HAP-1 (cell line): ENCODE measurements at regions not wholly inside any gene's neighbourhood (a gene's known extent, or its start where the extent isn't known, plus 50 kb on each side); places are given as distances from the start of the nearest gene placed in this dataset.
"Not testable (repeated sequence)": the region's sequence is repeated elsewhere in the genome, so short reads cannot be mapped to it uniquely, and the experiment has no call there.

Source experiments
- DNase-seq, 2 experiments: peaks; one replicate each; pipeline ENCODE4 v3.0.0-alpha.2; 2016 to 2020; ENCODE audit warnings: low spot score in 2 of 2
- H3K27me3 ChIP-seq: fragments of 250-450 bp; sonication (Bioruptor Pico); 2 replicates; pipeline ENCODE4 v1.5.1; 2020; ENCODE audit warnings: low read depth, mild to moderate bottlenecking, moderate library complexity
- H3K36me3 ChIP-seq: fragments of 250-450 bp; sonication (Bioruptor Pico); replicated peaks from 2 replicates; pipeline ENCODE4 v1.5.1; 2020; ENCODE audit warnings: mild to moderate bottlenecking
- H3K4me1 ChIP-seq: fragments of 250-450 bp; sonication (Bioruptor Pico); 2 replicates; pipeline ENCODE4 v1.5.1; 2020; ENCODE audit warnings: mild to moderate bottlenecking
- H3K4me3 ChIP-seq: fragments of 250-450 bp; sonication (Bioruptor Pico); 2 replicates; pipeline ENCODE4 v1.5.1; 2020; ENCODE audit warnings: mild to moderate bottlenecking, moderate library complexity
- H3K9me3 ChIP-seq: fragments of 250-450 bp; sonication (Bioruptor Pico); 2 replicates; pipeline ENCODE4 v1.5.1; 2020; ENCODE audit warnings: mild to moderate bottlenecking, moderate library complexity
- in situ Hi-C: fragments of 300-500 bp; cut with MboI; formaldehyde crosslinking; loops from 3 replicates; pipeline ENCODE4 v1.14.3; 2020; ENCODE audit warnings: low sequenced_read_pairs, inconsistent platforms, mixed read lengths

GRCh38 chr10:30216821-30217220 is 132.3 kb downstream of the MTPAP start:
- no peak for DNase-seq
- H3K9me3 ChIP-seq: no peaks in the 10 kb centered on the region
- H3K27me3 ChIP-seq: no peaks in the 10 kb centered on the region
- H3K36me3 ChIP-seq: no peaks in the 10 kb centered on the region
- no peaks in the 10 kb centered on the region; the same call in 1 of the 2 replicates for H3K4me1 ChIP-seq
- H3K4me3 ChIP-seq: no peak overlapping the region
- in situ Hi-C loops: no loop called here

- Histone ChIP-seq H3K27me3 (no peaks in the 10 kb centered on the region), H3K4me3 (no peak overlapping the region), H3K9me3 (no peaks in the 10 kb centered on the region), H3K4me1 (no peaks in the 10 kb centered on the region; the same call in 1 of the 2 replicates), H3K36me3 (no peaks in the 10 kb centered on the region)
- no peak for DNase-seq
- in situ Hi-C loops: no loop called here
Observed at GRCh38 chr10:30215623-30216022, 133.5 kb downstream of the MTPAP start.

- no peak for DNase-seq
- Histone ChIP-seq H3K27me3 (no peaks in the 10 kb centered on the region), H3K4me3 (no peak overlapping the region), H3K36me3 (no peaks in the 10 kb centered on the region), H3K9me3 (no peaks in the 10 kb centered on the region), H3K4me1 (no peaks in the 10 kb centered on the region; the same call in 1 of the 2 replicates)
- in situ Hi-C loops: no loop called here
Observed at GRCh38 chr10:30215141-30215540, 133.9 kb downstream of the MTPAP start.

GRCh38 chr10:30210296-30210695 is 138.8 kb downstream of the MTPAP start:
- no peak overlapping the region for H3K4me3 ChIP-seq
- no peaks in the 10 kb centered on the region for H3K9me3 ChIP-seq
- in situ Hi-C loops: no loop called here
- no peaks in the 10 kb centered on the region for H3K27me3 ChIP-seq
- DNase-seq: no peak
- H3K4me1 ChIP-seq: no peaks in the 10 kb centered on the region
- no peaks in the 10 kb centered on the region for H3K36me3 ChIP-seq

- no peaks in the 10 kb centered on the region for H3K27me3 ChIP-seq
- no peak for DNase-seq
- in situ Hi-C loops: no loop called here
- no peaks in the 10 kb centered on the region for H3K36me3 ChIP-seq
- H3K9me3 ChIP-seq: no peaks in the 10 kb centered on the region
- H3K4me3 ChIP-seq: no peak overlapping the region
- no peaks in the 10 kb centered on the region for H3K4me1 ChIP-seq
Observed at GRCh38 chr10:30208330-30208729, 140.7 kb downstream of the MTPAP start.

- in situ Hi-C loops: no loop called here
- no peaks in the 10 kb centered on the region for H3K27me3 ChIP-seq
- no peak overlapping the region for H3K4me3 ChIP-seq
- H3K4me1 ChIP-seq: no peaks in the 10 kb centered on the region
- DNase-seq: no peak
- no peaks in the 10 kb centered on the region for H3K36me3 ChIP-seq
- H3K9me3 ChIP-seq: no peaks in the 10 kb centered on the region
Observed at GRCh38 chr10:30207485-30208052, 141.5 kb downstream of the MTPAP start.

- DNase-seq: no peak
- Histone ChIP-seq H3K9me3 (no peaks in the 10 kb centered on the region), H3K4me3 (no peak overlapping the region), H3K36me3 (no peaks in the 10 kb centered on the region), H3K4me1 (no peaks in the 10 kb centered on the region), H3K27me3 (peaks cover 2% of the 10 kb centered on the region)
- in situ Hi-C loops: no loop called here
Observed at GRCh38 chr10:30200017-30200415, 140.6 kb upstream of the JCAD start.

GRCh38 chr10:30199376-30200016 is 140.1 kb upstream of the JCAD start:
- H3K4me1 ChIP-seq: no peaks in the 10 kb centered on the region
- DNase-seq: no peak
- H3K4me3 ChIP-seq: no peak overlapping the region
- no peaks in the 10 kb centered on the region for H3K36me3 ChIP-seq
- no peaks in the 10 kb centered on the region for H3K9me3 ChIP-seq
- H3K27me3 ChIP-seq: peaks cover 2% of the 10 kb centered on the region
- in situ Hi-C loops: no loop called here

- Histone ChIP-seq H3K36me3 (no peaks in the 10 kb centered on the region), H3K9me3 (no peaks in the 10 kb centered on the region), H3K4me1 (no peaks in the 10 kb centered on the region), H3K27me3 (peaks cover 2% of the 10 kb centered on the region), H3K4me3 (no peak overlapping the region)
- in situ Hi-C loops: no loop called here
- no peak for DNase-seq
Observed at GRCh38 chr10:30197186-30197585, 137.8 kb upstream of the JCAD start.

GRCh38 chr10:30196559-30196958 is 137.2 kb upstream of the JCAD start:
- in situ Hi-C loops, H3K27me3 ChIP-seq, DNase-seq, H3K36me3 ChIP-seq, H3K9me3 ChIP-seq, H3K4me3 ChIP-seq, H3K4me1 ChIP-seq: not testable (repeated sequence)

- DNase-seq: no peak
- Histone ChIP-seq H3K9me3 (no peaks in the 10 kb centered on the region), H3K36me3 (no peaks in the 10 kb centered on the region), H3K27me3 (peaks cover 2% of the 10 kb centered on the region; the same call in 1 of the 2 replicates), H3K4me3 (no peak overlapping the region), H3K4me1 (no peaks in the 10 kb centered on the region)
- in situ Hi-C loops: no loop called here
Observed at GRCh38 chr10:30192846-30193608, 133.6 kb upstream of the JCAD start.

- Histone ChIP-seq H3K4me1 (no peaks in the 10 kb centered on the region), H3K4me3 (no peak overlapping the region), H3K36me3 (no peaks in the 10 kb centered on the region), H3K9me3 (no peaks in the 10 kb centered on the region), H3K27me3 (no peaks in the 10 kb centered on the region)
- DNase-seq: no peak
- in situ Hi-C loops: no loop called here
Observed at GRCh38 chr10:30190577-30191552, 131.5 kb upstream of the JCAD start.

- Histone ChIP-seq H3K4me3 (no peak overlapping the region), H3K9me3 (no peaks in the 10 kb centered on the region), H3K36me3 (no peaks in the 10 kb centered on the region), H3K27me3 (no peaks in the 10 kb centered on the region), H3K4me1 (no peaks in the 10 kb centered on the region)
- DNase-seq: no peak
- in situ Hi-C loops: no loop called here
Observed at GRCh38 chr10:30189238-30189580, 129.8 kb upstream of the JCAD start.
